ENCODE measurements at regions not wholly inside any gene's neighbourhood (a gene's known extent, or its start where the extent isn't known, plus 50 kb on each side); places are given as distances from the start of the nearest gene placed in this dataset.

DNA sequence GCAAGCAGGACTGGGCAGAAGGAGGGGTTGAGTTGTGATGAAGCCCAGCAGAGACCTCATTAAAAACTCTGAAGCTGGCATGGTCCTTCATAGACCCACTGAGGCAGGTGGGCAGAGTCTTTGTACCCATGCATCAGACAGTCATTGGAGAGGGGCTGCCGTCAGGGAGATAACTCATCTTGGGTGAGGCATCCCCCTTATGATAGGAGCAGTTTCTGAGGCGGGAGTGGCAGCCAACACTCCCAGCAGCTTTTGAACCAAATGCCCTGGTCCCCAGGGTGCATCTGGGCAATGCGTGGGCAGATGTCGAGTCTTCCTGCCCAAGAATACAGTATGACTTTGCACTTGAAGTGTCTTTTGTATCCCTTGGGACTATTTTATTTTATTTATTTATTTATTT is 68.1 kb downstream of the HTR5A start:
- no peak overlapping the region for H3K4me3 ChIP-seq (ENCODE audit: low read depth in 1 of 2, low read length in 2 of 2)
- ATAC-seq (ENCODE audit: insufficient read depth, low read depth) (no peak), DNase-seq (no peak)
- peaks cover 13% of the 10 kb centered on the region for H3K27me3 ChIP-seq (ENCODE audit: insufficient read depth, low read length, poor library complexity)
- no peak for TF ChIP-seq EZH2 (IDR thresholded peaks at IDR 0.05; ENCODE audit: borderline replicate concordance, low read depth, low read length, severe bottlenecking)
- TF ChIP-seq, protein P1, sequence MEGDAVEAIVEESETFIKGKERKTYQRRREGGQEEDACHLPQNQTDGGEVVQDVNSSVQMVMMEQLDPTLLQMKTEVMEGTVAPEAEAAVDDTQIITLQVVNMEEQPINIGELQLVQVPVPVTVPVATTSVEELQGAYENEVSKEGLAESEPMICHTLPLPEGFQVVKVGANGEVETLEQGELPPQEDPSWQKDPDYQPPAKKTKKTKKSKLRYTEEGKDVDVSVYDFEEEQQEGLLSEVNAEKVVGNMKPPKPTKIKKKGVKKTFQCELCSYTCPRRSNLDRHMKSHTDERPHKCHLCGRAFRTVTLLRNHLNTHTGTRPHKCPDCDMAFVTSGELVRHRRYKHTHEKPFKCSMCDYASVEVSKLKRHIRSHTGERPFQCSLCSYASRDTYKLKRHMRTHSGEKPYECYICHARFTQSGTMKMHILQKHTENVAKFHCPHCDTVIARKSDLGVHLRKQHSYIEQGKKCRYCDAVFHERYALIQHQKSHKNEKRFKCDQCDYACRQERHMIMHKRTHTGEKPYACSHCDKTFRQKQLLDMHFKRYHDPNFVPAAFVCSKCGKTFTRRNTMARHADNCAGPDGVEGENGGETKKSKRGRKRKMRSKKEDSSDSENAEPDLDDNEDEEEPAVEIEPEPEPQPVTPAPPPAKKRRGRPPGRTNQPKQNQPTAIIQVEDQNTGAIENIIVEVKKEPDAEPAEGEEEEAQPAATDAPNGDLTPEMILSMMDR (IDR thresholded peaks at IDR 0.05; ENCODE audit: borderline replicate concordance, extremely low read depth, low read length, poor library complexity, severe bottlenecking) = no peak
- no peaks in the 10 kb centered on the region for H3K4me1 ChIP-seq (ENCODE audit: insufficient read depth, low read length)
- no peak overlapping the region for H2AFZ ChIP-seq (ENCODE audit: low read depth, low read length)
- H3K27ac ChIP-seq (ENCODE audit: low read length) = no peak overlapping the region
- no peak overlapping the region for H3K4me2 ChIP-seq (ENCODE audit: insufficient read depth, low read length)
- no peaks in the 10 kb centered on the region for H3K9me3 ChIP-seq (ENCODE audit: insufficient read depth, low read length, severe bottlenecking)
- no peak overlapping the region for H3K9ac ChIP-seq (ENCODE audit: low read depth, low read length)
- H4K20me1 ChIP-seq (ENCODE audit: insufficient read depth, low read length) = no peaks in the 10 kb centered on the region
- H3K79me2 ChIP-seq (ENCODE audit: insufficient read depth, low read length) = no peaks in the 10 kb centered on the region
- H3K36me3 ChIP-seq (ENCODE audit: insufficient read depth, low read length) = no peaks in the 10 kb centered on the region

GRCh38 chr7:155141562-155141961 is 71.4 kb downstream of the HTR5A start:
- no peaks in the 10 kb centered on the region for H3K36me3 ChIP-seq (ENCODE audit: insufficient read depth, low read length)
- H3K79me2 ChIP-seq (ENCODE audit: insufficient read depth, low read length) = no peaks in the 10 kb centered on the region
- no peaks in the 10 kb centered on the region for H4K20me1 ChIP-seq (ENCODE audit: insufficient read depth, low read length)
- no peak for DNase-seq
- no peak overlapping the region for H3K4me2 ChIP-seq (ENCODE audit: insufficient read depth, low read length)
- H2AFZ ChIP-seq (ENCODE audit: low read depth, low read length) = no peak overlapping the region
- no peak for ATAC-seq (ENCODE audit: insufficient read depth, low read depth)
- H3K27me3 ChIP-seq (ENCODE audit: insufficient read depth, low read length, poor library complexity) = peaks cover 21% of the 10 kb centered on the region
- H3K4me3 ChIP-seq (ENCODE audit: low read depth in 1 of 2, low read length in 2 of 2) = no peak overlapping the region
- no peak for TF ChIP-seq EZH2 (IDR thresholded peaks at IDR 0.05; ENCODE audit: borderline replicate concordance, low read depth, low read length, severe bottlenecking)
- TF ChIP-seq, protein P1 (IDR thresholded peaks at IDR 0.05; ENCODE audit: borderline replicate concordance, extremely low read depth, low read length, poor library complexity, severe bottlenecking) = no peak
- no peak overlapping the region for H3K27ac ChIP-seq (ENCODE audit: low read length)
- H3K9me3 ChIP-seq (ENCODE audit: insufficient read depth, low read length, severe bottlenecking) = no peaks in the 10 kb centered on the region
- no peaks in the 10 kb centered on the region for H3K4me1 ChIP-seq (ENCODE audit: insufficient read depth, low read length)
- no peak overlapping the region for H3K9ac ChIP-seq (ENCODE audit: low read depth, low read length)

DNA sequence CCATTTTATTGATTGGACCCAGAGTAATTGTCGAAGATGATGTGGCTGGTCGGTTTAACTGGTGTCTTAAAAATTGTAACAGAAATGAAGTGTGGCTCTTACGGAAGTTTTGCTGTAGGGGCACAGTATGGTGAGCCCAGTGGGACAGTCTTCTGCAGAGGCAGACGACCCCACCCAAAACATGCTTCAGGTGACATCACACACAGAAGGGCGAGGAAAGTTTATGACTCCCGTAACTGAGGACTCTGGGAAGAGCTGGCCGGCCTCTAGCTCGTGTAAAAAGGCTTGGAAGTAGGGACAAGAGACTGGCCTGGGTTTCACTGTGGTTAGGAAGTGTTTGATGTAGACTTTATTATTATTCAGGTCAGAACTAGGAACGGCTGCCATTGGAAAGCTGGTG is 73.3 kb downstream of the HTR5A start:
- H3K36me3 ChIP-seq (ENCODE audit: insufficient read depth, low read length) = no peaks in the 10 kb centered on the region
- no peak overlapping the region for H3K9ac ChIP-seq (ENCODE audit: low read depth, low read length)
- DNase-seq = no peak
- no peaks in the 10 kb centered on the region for H4K20me1 ChIP-seq (ENCODE audit: insufficient read depth, low read length)
- no peaks in the 10 kb centered on the region for H3K4me1 ChIP-seq (ENCODE audit: insufficient read depth, low read length)
- H3K27ac ChIP-seq (ENCODE audit: low read length) = no peak overlapping the region
- no peaks in the 10 kb centered on the region for H3K9me3 ChIP-seq (ENCODE audit: insufficient read depth, low read length, severe bottlenecking)
- no peak overlapping the region for H2AFZ ChIP-seq (ENCODE audit: low read depth, low read length)
- H3K27me3 ChIP-seq (ENCODE audit: insufficient read depth, low read length, poor library complexity) = peaks cover 21% of the 10 kb centered on the region
- no peaks in the 10 kb centered on the region for H3K79me2 ChIP-seq (ENCODE audit: insufficient read depth, low read length)
- no peak overlapping the region for H3K4me3 ChIP-seq (ENCODE audit: low read depth in 1 of 2, low read length in 2 of 2)
- TF ChIP-seq EZH2 (IDR thresholded peaks at IDR 0.05; ENCODE audit: borderline replicate concordance, low read depth, low read length, severe bottlenecking) = no peak
- TF ChIP-seq, protein P1 (IDR thresholded peaks at IDR 0.05; ENCODE audit: borderline replicate concordance, extremely low read depth, low read length, poor library complexity, severe bottlenecking) = no peak
- H3K4me2 ChIP-seq (ENCODE audit: insufficient read depth, low read length) = no peak overlapping the region
- no peak for ATAC-seq (ENCODE audit: insufficient read depth, low read depth)

DNA sequence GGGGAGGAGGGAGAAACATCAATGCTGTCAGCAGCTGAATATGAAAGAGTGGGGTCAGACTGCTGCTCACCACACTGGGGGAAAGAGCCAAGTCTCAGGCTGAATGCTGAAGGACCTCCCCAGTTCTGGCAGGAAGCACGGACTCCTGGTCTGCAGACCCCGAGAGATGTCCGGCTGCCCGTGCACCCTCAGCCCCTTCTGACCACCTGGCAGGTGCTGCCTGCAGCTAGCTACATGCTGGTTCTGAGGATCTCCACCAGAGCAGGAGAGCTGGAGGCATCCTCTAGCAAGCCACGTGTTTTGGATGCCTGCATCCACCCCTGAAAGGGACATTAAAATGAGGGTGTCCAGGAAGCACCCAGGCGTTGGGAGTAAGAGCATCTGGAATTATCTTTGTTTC is 74.2 kb downstream of the HTR5A start:
- H3K9me3 ChIP-seq (ENCODE audit: insufficient read depth, low read length, severe bottlenecking) = no peaks in the 10 kb centered on the region
- no peak overlapping the region for H3K9ac ChIP-seq (ENCODE audit: low read depth, low read length)
- H2AFZ ChIP-seq (ENCODE audit: low read depth, low read length) = no peak overlapping the region
- DNase-seq (no peak), ATAC-seq (ENCODE audit: insufficient read depth, low read depth) (no peak)
- no peak overlapping the region for H3K4me2 ChIP-seq (ENCODE audit: insufficient read depth, low read length)
- H3K27ac ChIP-seq (ENCODE audit: low read length) = no peak overlapping the region
- no peak for TF ChIP-seq EZH2 (IDR thresholded peaks at IDR 0.05; ENCODE audit: borderline replicate concordance, low read depth, low read length, severe bottlenecking)
- TF ChIP-seq, protein P1 (IDR thresholded peaks at IDR 0.05; ENCODE audit: borderline replicate concordance, extremely low read depth, low read length, poor library complexity, severe bottlenecking) = no peak
- no peaks in the 10 kb centered on the region for H3K36me3 ChIP-seq (ENCODE audit: insufficient read depth, low read length)
- H4K20me1 ChIP-seq (ENCODE audit: insufficient read depth, low read length) = no peaks in the 10 kb centered on the region
- H3K79me2 ChIP-seq (ENCODE audit: insufficient read depth, low read length) = no peaks in the 10 kb centered on the region
- H3K4me3 ChIP-seq (ENCODE audit: low read depth in 1 of 2, low read length in 2 of 2) = no peak overlapping the region
- peaks cover 21% of the 10 kb centered on the region for H3K27me3 ChIP-seq (ENCODE audit: insufficient read depth, low read length, poor library complexity)
- no peaks in the 10 kb centered on the region for H3K4me1 ChIP-seq (ENCODE audit: insufficient read depth, low read length)
